ENCODE measurements at regions not wholly inside any gene's neighbourhood (a gene's known extent, or its start where the extent isn't known, plus 50 kb on each side); places are given as distances from the start of the nearest gene placed in this dataset.
"Not testable (repeated sequence)": the region's sequence is repeated elsewhere in the genome, so short reads cannot be mapped to it uniquely, and the experiment has no call there.

DNA sequence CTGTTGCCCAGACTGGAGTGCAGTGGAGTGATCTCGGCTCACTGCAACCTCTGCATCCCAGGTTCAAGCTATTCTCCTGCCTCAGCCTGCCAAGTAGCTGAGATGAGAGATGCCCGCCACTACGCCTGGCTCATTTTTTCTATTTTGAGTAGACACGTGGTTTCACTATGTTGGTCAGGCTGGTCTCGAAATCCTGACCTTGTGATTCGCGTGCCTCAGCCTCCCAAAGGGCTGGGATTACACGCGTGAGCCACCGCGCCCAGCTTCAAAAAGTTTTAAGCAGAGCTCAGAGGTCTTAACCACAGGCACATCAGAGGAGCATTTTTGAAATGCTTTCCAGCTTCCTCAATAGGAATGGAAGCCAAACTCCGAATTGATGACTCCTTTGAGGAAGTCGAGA lies 291.2 kb upstream of the FRG2C start:
- TF ChIP-seq CTCF (conservative IDR thresholded peaks at IDR 0.05; ENCODE audit: low read length); EZH2phosphoT487 (IDR thresholded peaks at IDR 0.05; ENCODE audit: borderline replicate concordance, low read depth, low read length): not testable (repeated sequence)
